ENCODE measurements at regions not wholly inside any gene's neighbourhood (a gene's known extent, or its start where the extent isn't known, plus 50 kb on each side); places are given as distances from the start of the nearest gene placed in this dataset.

DNA sequence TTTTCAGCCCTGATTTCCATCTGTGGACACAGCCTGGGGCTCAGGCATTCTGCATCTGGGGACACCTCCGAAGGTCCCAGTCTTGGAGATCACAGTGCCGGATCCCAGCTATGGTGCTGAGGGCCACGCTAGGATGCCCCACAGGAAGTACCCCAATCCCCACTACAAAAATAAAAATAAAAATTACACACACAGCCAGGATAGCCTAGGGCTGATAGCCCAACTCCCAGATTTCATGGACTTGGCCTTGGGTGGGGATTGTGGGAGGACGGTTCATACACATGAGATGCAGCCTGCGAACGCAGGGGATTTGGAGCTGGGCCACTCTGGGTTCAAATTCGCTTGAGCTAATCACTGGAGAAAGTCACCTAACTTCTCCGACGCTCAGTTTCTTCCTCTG is 237.7 kb downstream of the BUD13 start:
- no peaks in the 10 kb centered on the region for H3K36me3 ChIP-seq
- H3K27ac ChIP-seq = no peak overlapping the region
- TF ChIP-seq POLR2A (IDR thresholded peaks at IDR 0.05) = no peak
- TF ChIP-seq, protein P1, sequence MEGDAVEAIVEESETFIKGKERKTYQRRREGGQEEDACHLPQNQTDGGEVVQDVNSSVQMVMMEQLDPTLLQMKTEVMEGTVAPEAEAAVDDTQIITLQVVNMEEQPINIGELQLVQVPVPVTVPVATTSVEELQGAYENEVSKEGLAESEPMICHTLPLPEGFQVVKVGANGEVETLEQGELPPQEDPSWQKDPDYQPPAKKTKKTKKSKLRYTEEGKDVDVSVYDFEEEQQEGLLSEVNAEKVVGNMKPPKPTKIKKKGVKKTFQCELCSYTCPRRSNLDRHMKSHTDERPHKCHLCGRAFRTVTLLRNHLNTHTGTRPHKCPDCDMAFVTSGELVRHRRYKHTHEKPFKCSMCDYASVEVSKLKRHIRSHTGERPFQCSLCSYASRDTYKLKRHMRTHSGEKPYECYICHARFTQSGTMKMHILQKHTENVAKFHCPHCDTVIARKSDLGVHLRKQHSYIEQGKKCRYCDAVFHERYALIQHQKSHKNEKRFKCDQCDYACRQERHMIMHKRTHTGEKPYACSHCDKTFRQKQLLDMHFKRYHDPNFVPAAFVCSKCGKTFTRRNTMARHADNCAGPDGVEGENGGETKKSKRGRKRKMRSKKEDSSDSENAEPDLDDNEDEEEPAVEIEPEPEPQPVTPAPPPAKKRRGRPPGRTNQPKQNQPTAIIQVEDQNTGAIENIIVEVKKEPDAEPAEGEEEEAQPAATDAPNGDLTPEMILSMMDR (IDR thresholded peaks at IDR 0.05) = no peak
- no peak for TF ChIP-seq POLR2AphosphoS5 (IDR thresholded peaks at IDR 0.05)
- 93% methylated on average over 9 of the region's 9 CpGs for WGBS
- intact Hi-C loops (cut with DNase I) = no loop called here
- DNase-seq (ENCODE audit: low spot score) = no peak
- peaks cover 4% of the 10 kb centered on the region for H3K27me3 ChIP-seq (replicated peaks; ENCODE audit: insufficient read depth)
- H3K4me1 ChIP-seq (replicated peaks) = no peaks in the 10 kb centered on the region
- H3K4me3 ChIP-seq = no peak overlapping the region
- H3K9me3 ChIP-seq = no peaks in the 10 kb centered on the region

DNA sequence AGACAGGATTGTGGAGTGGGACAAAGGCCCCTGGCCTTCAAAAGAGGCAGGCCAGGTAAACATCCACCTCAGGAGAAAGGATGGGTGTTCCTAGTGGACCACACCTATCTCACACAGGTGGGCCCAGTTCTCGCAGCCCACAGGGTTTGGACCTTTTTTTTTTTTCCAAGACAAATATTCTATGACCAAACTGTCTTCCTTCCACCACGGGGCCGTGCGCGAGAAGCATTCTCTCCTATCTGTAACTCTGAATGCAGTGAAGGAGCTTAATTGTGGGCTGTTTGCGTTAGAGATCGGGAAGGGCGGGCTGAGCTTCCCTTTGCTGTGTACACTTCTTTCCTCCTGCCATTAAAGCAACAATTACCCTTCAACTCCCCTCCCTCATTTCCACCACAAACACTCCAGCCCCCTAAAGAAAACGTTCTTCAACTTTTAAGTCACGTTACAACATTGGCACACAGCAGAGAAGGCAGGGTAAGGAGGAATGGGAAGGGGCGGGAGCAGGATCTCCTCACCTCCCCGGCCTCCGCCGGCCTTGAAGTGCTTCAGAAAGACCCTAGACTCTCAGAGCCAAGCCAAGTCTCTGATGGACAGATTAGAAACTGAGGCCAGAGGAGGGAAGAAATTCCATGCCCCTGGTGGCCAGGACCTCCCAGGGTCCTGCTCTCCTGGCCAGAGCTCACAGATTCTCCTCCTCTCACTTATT is 238.4 kb downstream of the BUD13 start:
- Histone ChIP-seq H3K4me1 (replicated peaks) (no peaks in the 10 kb centered on the region), H3K9me3 (no peaks in the 10 kb centered on the region), H3K27me3 (replicated peaks; ENCODE audit: insufficient read depth) (peaks cover 4% of the 10 kb centered on the region), H3K4me3 (no peak overlapping the region), H3K27ac (no peak overlapping the region), H3K36me3 (no peaks in the 10 kb centered on the region)
- WGBS = 28% methylated on average over 14 of the region's 14 CpGs
- intact Hi-C loops (cut with DNase I) = no loop called here
- no peak for DNase-seq (ENCODE audit: low spot score)
- no peak for TF ChIP-seq POLR2AphosphoS5 (IDR thresholded peaks at IDR 0.05)
- no peak for TF ChIP-seq POLR2A (IDR thresholded peaks at IDR 0.05)
- TF ChIP-seq, protein P1 (IDR thresholded peaks at IDR 0.05) = no peak

DNA sequence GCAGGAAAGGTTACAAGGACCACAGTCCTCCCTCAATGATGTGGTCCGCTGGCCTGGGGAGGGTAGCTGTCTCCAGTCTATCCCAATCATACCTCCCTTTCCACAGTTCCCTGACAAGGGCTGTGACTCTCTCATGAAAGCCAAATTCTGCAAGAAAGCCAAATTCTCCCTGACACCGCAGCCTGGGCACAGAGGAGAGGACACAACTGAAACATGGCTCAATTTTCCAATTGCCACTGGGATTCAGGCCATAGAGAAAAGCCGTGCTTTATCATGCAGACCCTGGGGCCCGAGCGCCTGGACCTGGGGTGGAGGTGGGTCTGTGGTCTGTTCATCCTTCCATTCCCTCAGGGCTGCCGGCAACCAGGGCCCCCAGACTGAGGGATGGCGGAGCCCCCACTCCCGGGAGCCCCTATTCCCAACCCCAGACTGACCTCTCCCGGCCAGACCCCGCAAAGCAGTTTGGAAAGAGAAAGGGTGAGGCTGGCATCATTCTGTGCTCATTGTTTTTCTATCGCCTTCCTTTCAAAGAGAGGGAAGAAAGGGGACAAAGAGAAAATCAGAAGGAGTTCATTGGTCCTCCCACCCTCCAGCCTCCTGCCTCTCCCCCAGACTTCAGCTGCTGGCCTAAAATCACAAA is 239.5 kb downstream of the BUD13 start:
- intact Hi-C loops (cut with DNase I) = no loop called here
- TF ChIP-seq, protein P1 (IDR thresholded peaks at IDR 0.05) = no peak
- TF ChIP-seq POLR2AphosphoS5 (IDR thresholded peaks at IDR 0.05) = no peak
- no peak for TF ChIP-seq POLR2A (IDR thresholded peaks at IDR 0.05)
- 51% methylated on average over 9 of the region's 11 CpGs for WGBS
- Histone ChIP-seq H3K27ac (no peak overlapping the region), H3K27me3 (replicated peaks; ENCODE audit: insufficient read depth) (peaks cover 4% of the 10 kb centered on the region), H3K4me1 (replicated peaks) (no peaks in the 10 kb centered on the region), H3K9me3 (no peaks in the 10 kb centered on the region), H3K4me3 (no peak overlapping the region), H3K36me3 (no peaks in the 10 kb centered on the region)
- no peak for DNase-seq (ENCODE audit: low spot score)

DNA sequence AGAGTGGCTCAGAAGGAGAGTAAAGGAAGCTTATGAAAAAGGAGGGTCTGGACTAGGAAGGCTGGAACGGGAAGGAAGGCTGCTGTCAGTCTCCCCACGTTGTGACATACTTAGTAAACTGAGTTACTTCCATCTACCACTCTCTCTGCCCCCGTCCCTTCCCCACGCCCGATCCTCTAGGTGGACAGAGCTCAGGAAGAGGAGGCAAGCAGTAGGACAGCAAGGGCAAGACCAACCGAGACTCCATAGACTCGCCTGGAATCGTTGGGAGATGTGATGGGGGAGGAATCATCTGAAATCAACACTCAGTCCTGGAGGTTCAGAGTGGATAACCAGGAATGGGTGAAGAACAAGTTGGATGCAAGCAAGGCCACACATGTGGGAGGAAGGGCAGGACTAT is 240.7 kb downstream of the BUD13 start:
- no peaks in the 10 kb centered on the region for H3K4me1 ChIP-seq (replicated peaks)
- H3K36me3 ChIP-seq = no peaks in the 10 kb centered on the region
- H3K27ac ChIP-seq = no peak overlapping the region
- DNase-seq (ENCODE audit: low spot score) = no peak
- H3K9me3 ChIP-seq = no peaks in the 10 kb centered on the region
- 84% methylated on average over 8 of the region's 8 CpGs for WGBS
- TF ChIP-seq POLR2A (IDR thresholded peaks at IDR 0.05) (no peak), POLR2AphosphoS5 (IDR thresholded peaks at IDR 0.05) (no peak)
- TF ChIP-seq, protein P1 (IDR thresholded peaks at IDR 0.05) = no peak
- no peak overlapping the region for H3K4me3 ChIP-seq
- H3K27me3 ChIP-seq (replicated peaks; ENCODE audit: insufficient read depth) = peaks cover 4% of the 10 kb centered on the region
- intact Hi-C loops (cut with DNase I) = no loop called here

DNA sequence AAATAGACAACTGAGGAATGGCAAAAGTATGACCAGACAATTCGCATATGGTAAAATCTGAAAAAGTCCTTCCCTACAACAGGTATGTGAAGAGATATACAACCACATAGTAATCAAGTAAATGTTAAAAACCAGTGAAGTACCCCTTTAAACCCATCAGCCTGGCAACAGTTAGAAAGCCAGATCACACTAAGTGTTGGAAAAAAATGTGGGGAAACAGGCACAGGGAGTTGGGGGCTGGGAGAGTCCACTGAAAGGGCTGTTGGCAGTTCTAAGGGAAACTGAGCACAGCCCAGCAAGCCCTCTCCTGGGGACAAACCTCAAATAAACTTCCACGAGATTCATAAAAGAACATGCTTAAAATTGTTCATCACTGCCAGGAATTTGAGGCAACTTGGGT is 242.1 kb downstream of the BUD13 start:
- intact Hi-C loops (cut with DNase I) = no loop called here

More for the DNA sequence above, 242.1 kb downstream of the BUD13 start:
- Histone ChIP-seq H3K4me3 (no peak overlapping the region), H3K27me3 (replicated peaks; ENCODE audit: insufficient read depth) (peaks cover 4% of the 10 kb centered on the region), H3K4me1 (replicated peaks) (no peaks in the 10 kb centered on the region), H3K9me3 (no peaks in the 10 kb centered on the region), H3K36me3 (no peaks in the 10 kb centered on the region), H3K27ac (no peak overlapping the region)
- DNase-seq (ENCODE audit: low spot score) = no peak
- TF ChIP-seq, protein P1 (IDR thresholded peaks at IDR 0.05) = no peak
- no peak for TF ChIP-seq POLR2A (IDR thresholded peaks at IDR 0.05)
- no peak for TF ChIP-seq POLR2AphosphoS5 (IDR thresholded peaks at IDR 0.05)
- 93% methylated on average over 2 of the region's 2 CpGs for WGBS

Measured in prostate gland (tissue), 2 donors.